Transverse colon (tissue), 4 donors: ENCODE measurements at regions not wholly inside any gene's neighbourhood (a gene's known extent, or its start where the extent isn't known, plus 50 kb on each side); places are given as distances from the start of the nearest gene placed in this dataset.

Experiments used
- POLR2A ChIP-seq: fragments of 450-650 bp; IDR thresholded peaks from one replicate; pipeline ENCODE4 v1.6.1; 2016; ENCODE audit warnings: antibody characterized with exemption, mild to moderate bottlenecking, moderate library complexity
- POLR2AphosphoS5 ChIP-seq, 3 donors: sonication (generic); formaldehyde crosslinking; IDR thresholded peaks; one replicate each; pipeline ENCODE4 v1.6.1; 2016; ENCODE audit warnings: antibody characterized with exemption in 3 of 3
- TF ChIP-seq, protein P1 (sequence below), 5 experiments: fragments of 200-600 bp in 3 of 5; fragments of 450-650 bp in 2 of 5; sonication (generic) in 3 of 5; IDR thresholded peaks; 1 replicate in 2 of 5; 2 replicates in 3 of 5; pipeline ENCODE4 v1.5.1; 2016 to 2017; ENCODE audit warnings: antibody characterized with exemption in 5 of 5, inconsistent platforms in 3 of 5, mild to moderate bottlenecking in 2 of 5, moderate library complexity in 1 of 5

DNA sequence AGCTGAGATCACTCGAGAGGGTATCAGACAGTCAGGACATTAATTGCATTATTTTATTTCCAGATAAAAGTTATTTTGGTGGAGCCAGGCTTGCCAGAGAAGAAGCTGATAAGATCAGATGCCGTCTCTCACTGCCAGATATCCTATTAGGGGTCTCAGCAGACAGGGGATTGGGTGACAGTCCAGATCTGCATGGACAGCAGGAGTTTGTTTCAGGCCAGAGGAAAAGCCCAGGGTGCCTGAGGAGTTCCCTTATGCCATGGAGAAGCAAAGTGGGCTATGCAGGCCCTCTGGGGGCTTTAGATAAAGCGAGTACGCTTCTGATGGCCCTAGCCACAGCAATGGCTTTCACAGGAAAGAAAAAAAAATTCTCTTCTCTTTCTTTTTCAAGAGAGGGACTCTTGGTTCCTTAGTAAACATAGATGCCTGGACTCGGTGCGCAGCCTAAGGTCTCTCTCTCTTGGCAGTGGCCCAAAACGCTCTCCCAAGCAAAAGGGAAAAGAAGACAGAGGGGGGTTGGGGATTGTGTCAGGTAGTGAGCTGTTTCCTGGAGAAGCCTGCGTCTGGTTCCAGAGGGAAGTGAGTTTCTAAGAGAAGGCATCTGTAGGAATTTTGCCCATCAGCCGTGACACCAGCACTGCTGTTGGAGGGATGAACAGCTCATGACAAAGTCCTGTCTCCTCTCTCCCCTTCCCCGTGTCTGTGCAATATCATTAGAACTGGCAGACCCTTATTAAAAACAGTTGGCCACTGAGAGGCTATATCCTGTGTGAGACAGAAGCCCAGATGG, 166.3 kb upstream of the FOXF1 start:
- TF ChIP-seq, protein P1, sequence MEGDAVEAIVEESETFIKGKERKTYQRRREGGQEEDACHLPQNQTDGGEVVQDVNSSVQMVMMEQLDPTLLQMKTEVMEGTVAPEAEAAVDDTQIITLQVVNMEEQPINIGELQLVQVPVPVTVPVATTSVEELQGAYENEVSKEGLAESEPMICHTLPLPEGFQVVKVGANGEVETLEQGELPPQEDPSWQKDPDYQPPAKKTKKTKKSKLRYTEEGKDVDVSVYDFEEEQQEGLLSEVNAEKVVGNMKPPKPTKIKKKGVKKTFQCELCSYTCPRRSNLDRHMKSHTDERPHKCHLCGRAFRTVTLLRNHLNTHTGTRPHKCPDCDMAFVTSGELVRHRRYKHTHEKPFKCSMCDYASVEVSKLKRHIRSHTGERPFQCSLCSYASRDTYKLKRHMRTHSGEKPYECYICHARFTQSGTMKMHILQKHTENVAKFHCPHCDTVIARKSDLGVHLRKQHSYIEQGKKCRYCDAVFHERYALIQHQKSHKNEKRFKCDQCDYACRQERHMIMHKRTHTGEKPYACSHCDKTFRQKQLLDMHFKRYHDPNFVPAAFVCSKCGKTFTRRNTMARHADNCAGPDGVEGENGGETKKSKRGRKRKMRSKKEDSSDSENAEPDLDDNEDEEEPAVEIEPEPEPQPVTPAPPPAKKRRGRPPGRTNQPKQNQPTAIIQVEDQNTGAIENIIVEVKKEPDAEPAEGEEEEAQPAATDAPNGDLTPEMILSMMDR (IDR thresholded peaks at IDR 0.05) = no peak
- peak in 1 of 3 donors; percentile 14 for TF ChIP-seq POLR2AphosphoS5 (IDR thresholded peaks at IDR 0.05)
- TF ChIP-seq POLR2A = no peak
